Ovary (tissue), 3 donors: ENCODE measurements at regions not wholly inside any gene's neighbourhood (a gene's known extent, or its start where the extent isn't known, plus 50 kb on each side); places are given as distances from the start of the nearest gene placed in this dataset.

Experiments used
- EP300 ChIP-seq: sonication (generic); formaldehyde crosslinking; IDR thresholded peaks from one replicate; pipeline ENCODE4 v1.6.1; 2017; ENCODE audit warnings: antibody characterized with exemption
- POLR2A ChIP-seq: fragments of 450-650 bp; IDR thresholded peaks from one replicate; pipeline ENCODE4 v1.6.1; 2017; ENCODE audit warnings: antibody characterized with exemption, mild to moderate bottlenecking, moderate library complexity
- TF ChIP-seq, protein P1 (sequence below), 3 donors: fragments of 450-650 bp in 2 of 3; fragments of 200-600 bp in 1 of 3; IDR thresholded peaks; one replicate each; pipeline versions ENCODE4 v1.5.1 to v1.8.0; 2016 to 2022; ENCODE audit warnings: antibody characterized with exemption in 3 of 3, mild to moderate bottlenecking in 1 of 3
- donor health status: DM: no; HTN: no; CAD: no.

DNA sequence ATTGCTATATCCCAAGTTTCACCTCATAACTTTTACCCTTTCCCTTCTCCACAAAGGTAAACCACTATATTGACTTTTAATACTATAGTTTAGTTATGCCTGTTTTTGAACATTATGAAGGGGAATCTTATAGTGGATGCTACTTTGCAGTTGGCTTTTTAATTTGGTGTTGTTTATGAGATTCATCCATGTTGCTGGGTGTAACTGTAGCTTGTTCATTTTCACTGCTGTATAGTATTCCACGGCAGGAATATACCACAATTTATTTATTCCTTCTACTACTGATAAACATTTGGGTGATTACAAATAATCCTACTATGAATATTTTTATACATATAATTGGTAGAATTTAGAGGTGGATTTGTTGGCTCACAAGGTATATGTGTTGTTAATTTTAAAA, 88.4 kb upstream of the NALF2 start:
- TF ChIP-seq, protein P1, sequence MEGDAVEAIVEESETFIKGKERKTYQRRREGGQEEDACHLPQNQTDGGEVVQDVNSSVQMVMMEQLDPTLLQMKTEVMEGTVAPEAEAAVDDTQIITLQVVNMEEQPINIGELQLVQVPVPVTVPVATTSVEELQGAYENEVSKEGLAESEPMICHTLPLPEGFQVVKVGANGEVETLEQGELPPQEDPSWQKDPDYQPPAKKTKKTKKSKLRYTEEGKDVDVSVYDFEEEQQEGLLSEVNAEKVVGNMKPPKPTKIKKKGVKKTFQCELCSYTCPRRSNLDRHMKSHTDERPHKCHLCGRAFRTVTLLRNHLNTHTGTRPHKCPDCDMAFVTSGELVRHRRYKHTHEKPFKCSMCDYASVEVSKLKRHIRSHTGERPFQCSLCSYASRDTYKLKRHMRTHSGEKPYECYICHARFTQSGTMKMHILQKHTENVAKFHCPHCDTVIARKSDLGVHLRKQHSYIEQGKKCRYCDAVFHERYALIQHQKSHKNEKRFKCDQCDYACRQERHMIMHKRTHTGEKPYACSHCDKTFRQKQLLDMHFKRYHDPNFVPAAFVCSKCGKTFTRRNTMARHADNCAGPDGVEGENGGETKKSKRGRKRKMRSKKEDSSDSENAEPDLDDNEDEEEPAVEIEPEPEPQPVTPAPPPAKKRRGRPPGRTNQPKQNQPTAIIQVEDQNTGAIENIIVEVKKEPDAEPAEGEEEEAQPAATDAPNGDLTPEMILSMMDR (IDR thresholded peaks at IDR 0.05): no peak
- no peak for TF ChIP-seq POLR2A
- no peak for TF ChIP-seq EP300
